MM.1S (cell line): ENCODE measurements at regions not wholly inside any gene's neighbourhood (a gene's known extent, or its start where the extent isn't known, plus 50 kb on each side); places are given as distances from the start of the nearest gene placed in this dataset.

Experiments
- CTCF ChIP-seq: fragments of 300-600 bp; sonication (generic); IDR thresholded peaks from 2 replicates; pipeline ENCODE4 v1.5.1; 2016; ENCODE audit warnings: antibody characterized with exemption, low read length, mixed read lengths
- EZH2phosphoT487 ChIP-seq: fragments of 300-600 bp; sonication (generic); IDR thresholded peaks from 2 replicates; pipeline ENCODE4 v1.6.1; 2018; ENCODE audit warnings: antibody characterized with exemption, low read length

DNA sequence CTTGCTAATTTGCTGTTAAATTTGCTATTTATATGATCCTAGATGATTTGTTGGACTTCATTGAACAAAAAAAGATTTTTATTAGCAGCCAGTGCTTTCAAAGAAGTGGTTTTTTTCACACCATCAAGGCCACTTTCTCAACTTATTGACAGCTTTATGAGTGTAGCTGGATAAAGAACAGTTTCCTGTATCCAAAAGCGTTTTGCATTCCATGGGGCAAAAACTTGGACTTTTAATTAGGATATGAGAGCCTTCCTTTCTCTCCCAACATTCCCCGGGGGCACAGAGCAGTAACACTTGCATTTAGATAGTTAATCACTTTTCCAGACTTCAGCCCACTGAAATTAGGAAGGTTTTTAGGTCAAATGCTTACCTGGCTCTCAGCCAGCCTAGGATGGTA is 177.1 kb upstream of the ELAC2 start:
- no peak for TF ChIP-seq CTCF
- no peak for TF ChIP-seq EZH2phosphoT487
